Heart left ventricle (tissue), 16 donors: ENCODE measurements at regions not wholly inside any gene's neighbourhood (a gene's known extent, or its start where the extent isn't known, plus 50 kb on each side); places are given as distances from the start of the nearest gene placed in this dataset.

Source experiments
- ATAC-seq, 4 donors: fragments of 200-7000 bp; cut with Tn5 transposase; one replicate each; pipeline ENCODE4 v1.9.1; 2020 to 2022; ENCODE audit warnings: moderate library complexity in 4 of 4, mild to moderate bottlenecking in 3 of 4, moderate number of reproducible peaks in 1 of 4
- DNase-seq, 5 donors: peaks; one replicate each; pipeline ENCODE4 v3.0.0-alpha.2; 2020
- H3K27ac ChIP-seq, 12 donors: fragments of 200-600 bp; sonication (generic) in 4 of 12; one replicate each; pipeline versions ENCODE4 v1.5.0 to v1.8.0; 2016 to 2022; ENCODE audit warnings: mild to moderate bottlenecking in 2 of 12
- H3K27me3 ChIP-seq, 9 donors: fragments of 200-600 bp; sonication (generic) in 2 of 9; one replicate each; pipeline versions ENCODE4 v1.5.1 to v1.8.0; 2016 to 2022; ENCODE audit warnings: mild to moderate bottlenecking in 3 of 9
- H3K36me3 ChIP-seq, 9 donors: fragments of 200-600 bp; sonication (generic) in 2 of 9; one replicate each; pipeline versions ENCODE4 v1.5.0 to v1.8.0; 2018 to 2022; ENCODE audit warnings: mild to moderate bottlenecking in 2 of 9
- H3K4me1 ChIP-seq, 12 donors: fragments of 200-600 bp; sonication (generic) in 4 of 12; one replicate each; pipeline versions ENCODE4 v1.5.0 to v1.8.0; 2016 to 2022; ENCODE audit warnings: mild to moderate bottlenecking in 3 of 12
- H3K4me3 ChIP-seq, 12 donors: fragments of 200-600 bp; sonication (generic) in 4 of 12; one replicate each; pipeline versions ENCODE4 v1.5.0 to v1.8.0; 2017 to 2022; ENCODE audit warnings: mild to moderate bottlenecking in 9 of 12, moderate library complexity in 4 of 12
- H3K9me3 ChIP-seq, 12 donors: fragments of 200-600 bp; sonication (generic) in 4 of 12; one replicate each; pipeline versions ENCODE4 v1.5.0 to v1.8.0; 2016 to 2022; ENCODE audit warnings: mild to moderate bottlenecking in 1 of 12
- POLR2A ChIP-seq, 2 donors: fragments of 450-650 bp; IDR thresholded peaks; one replicate each; pipeline ENCODE4 v1.6.1; 2017; ENCODE audit warnings: antibody characterized with exemption in 2 of 2, mild to moderate bottlenecking in 2 of 2, moderate library complexity in 2 of 2
- WGBS, 4 donors: extraction: QIAGEN DNeasy Blood & Tissue Kit in 2 of 4; methylation state at CpG; one replicate each; pipeline versions ENCODE4 v1.1.5 to v1.1.7; 2013 to 2018; 5-methylcytosine and 5-hydroxymethylcytosine counted together
- intact Hi-C, 10 donors: fragments of 100-400 bp; cut with DNase I; formaldehyde crosslinking; loops; one replicate each; pipeline versions ENCODE4 v1.11.1 to v1.14.2; 2022
- TF ChIP-seq, protein P1 (sequence below), 12 donors: fragments of 200-600 bp; sonication (generic) in 4 of 12; IDR thresholded peaks; one replicate each; pipeline versions ENCODE4 v1.5.0 to v1.8.0; 2018 to 2022; ENCODE audit warnings: antibody characterized with exemption in 12 of 12, mild to moderate bottlenecking in 5 of 12
- donor health status: ischemic (EF 13 %, LVEDD 7.1; RV severe dilation, severe dysfunction).
- donor health status: healthy with polysubstance abuse.
- donor health status: DM: no; HTN: yes; CAD: no.
- donor health status: DM: no; HTN: no; CAD: no.
- donor health status: ischemic (EF 25% LVEDD 6.9; RV normal size, moderate dysfunction).
- donor health status: ischemic (EF 25% LVEDD 5.7; RV mildly dilated, moderate dysfunction).
- donor health status: healthy.
- donor health status: DM: yes; HTN: yes; CAD: no.
- donor health status: ischemic (EF 35%, LVEDD 5.7; RV mildly dilated, moderate dysfunction).
- donor health status: nonischemic (EF 11% LVEDD 7.7; RV severe dilation, severe dysfunction).
- donor health status: DM: yes; HTN: yes; CAD: no.
- donor health status: PGD.
- donor health status: ischemic (EF 29% LVEDD 5.4; RV normal size, mild dysfunction).
- donor health status: nonischemic (EF 23%, LVEDD 6.1; RV moderate dilation, normal function).

DNA sequence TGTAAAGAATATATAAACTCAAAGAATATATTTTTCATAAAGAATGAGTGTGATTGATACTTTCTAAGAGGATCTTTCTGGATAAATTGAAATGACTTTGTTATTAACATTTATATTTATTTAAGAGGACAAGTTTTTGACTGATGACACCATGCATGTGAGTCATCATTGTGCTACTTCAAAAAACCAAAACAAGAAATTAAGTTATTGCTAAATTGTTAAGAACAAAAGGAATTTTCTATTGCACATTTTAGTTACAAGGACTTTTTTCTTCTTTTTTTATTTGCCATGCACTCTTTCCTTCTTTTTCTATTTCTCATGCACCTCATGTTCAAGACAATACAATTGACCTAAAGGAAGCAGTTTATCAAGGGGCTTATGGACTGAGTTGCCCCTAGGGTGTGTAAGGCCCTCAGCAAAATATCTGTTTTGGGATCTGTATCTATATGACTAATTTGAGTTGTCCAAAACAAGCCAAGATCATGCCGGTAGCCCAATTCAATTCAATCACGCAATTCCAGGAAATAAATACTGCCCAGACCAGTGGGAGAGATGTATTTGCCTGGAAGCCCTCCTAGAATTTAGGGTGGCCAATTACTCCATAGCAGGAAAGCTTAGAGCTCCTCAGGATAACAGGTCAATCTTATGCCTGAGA is 654.3 kb downstream of the METTL4 start:
- DNase-seq, result no peak
- Histone ChIP-seq H3K4me3 (no peak overlapping the region), H3K36me3 (no peaks in the 10 kb centered on the region), H3K27ac (no peak overlapping the region), H3K27me3 (no peaks in the 10 kb centered on the region), H3K9me3 (peaks cover 0 to 29% (median 17%) of the 10 kb centered on the region in 12 donors), H3K4me1 (no peaks in the 10 kb centered on the region)
- intact Hi-C loops, result no loop called here
- TF ChIP-seq, protein P1, sequence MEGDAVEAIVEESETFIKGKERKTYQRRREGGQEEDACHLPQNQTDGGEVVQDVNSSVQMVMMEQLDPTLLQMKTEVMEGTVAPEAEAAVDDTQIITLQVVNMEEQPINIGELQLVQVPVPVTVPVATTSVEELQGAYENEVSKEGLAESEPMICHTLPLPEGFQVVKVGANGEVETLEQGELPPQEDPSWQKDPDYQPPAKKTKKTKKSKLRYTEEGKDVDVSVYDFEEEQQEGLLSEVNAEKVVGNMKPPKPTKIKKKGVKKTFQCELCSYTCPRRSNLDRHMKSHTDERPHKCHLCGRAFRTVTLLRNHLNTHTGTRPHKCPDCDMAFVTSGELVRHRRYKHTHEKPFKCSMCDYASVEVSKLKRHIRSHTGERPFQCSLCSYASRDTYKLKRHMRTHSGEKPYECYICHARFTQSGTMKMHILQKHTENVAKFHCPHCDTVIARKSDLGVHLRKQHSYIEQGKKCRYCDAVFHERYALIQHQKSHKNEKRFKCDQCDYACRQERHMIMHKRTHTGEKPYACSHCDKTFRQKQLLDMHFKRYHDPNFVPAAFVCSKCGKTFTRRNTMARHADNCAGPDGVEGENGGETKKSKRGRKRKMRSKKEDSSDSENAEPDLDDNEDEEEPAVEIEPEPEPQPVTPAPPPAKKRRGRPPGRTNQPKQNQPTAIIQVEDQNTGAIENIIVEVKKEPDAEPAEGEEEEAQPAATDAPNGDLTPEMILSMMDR (IDR thresholded peaks at IDR 0.05), result no peak
- TF ChIP-seq POLR2A (IDR thresholded peaks at IDR 0.05), result no peak
- 86 to 95% (median 90%) methylated on average over 2 of the region's 2 CpGs for WGBS, 4 donors
- ATAC-seq, result no peak

DNA sequence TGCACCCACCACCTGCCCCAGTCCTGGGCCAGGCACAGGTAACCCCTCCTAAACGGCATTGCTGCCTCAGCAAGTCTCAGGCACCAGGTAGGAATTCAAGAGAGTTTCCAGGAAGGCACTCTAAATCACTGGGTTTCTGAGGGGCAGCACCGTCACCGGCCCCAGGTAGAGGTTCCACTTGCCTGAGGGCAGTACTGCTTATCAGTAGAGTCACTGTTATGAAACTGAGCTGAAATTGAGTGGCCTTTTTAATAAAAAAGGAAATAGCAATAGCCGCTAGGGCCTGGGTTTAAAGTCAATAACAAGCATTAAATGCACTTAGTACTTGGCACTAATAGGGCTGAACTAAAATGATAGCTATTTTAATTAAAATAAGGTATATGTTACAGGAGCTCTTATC is 653.7 kb downstream of the METTL4 start:
- 86 to 93% (median 92%) methylated on average over 4 of the region's 4 CpGs for WGBS, 4 donors
- no peaks in the 10 kb centered on the region for H3K36me3 ChIP-seq
- H3K4me3 ChIP-seq, result no peak overlapping the region
- no peaks in the 10 kb centered on the region for H3K4me1 ChIP-seq
- intact Hi-C loops, result no loop called here
- ATAC-seq, result no peak
- peaks cover 0 to 29% (median 17%) of the 10 kb centered on the region in 12 donors for H3K9me3 ChIP-seq
- H3K27ac ChIP-seq, result no peak overlapping the region
- DNase-seq, result no peak
- TF ChIP-seq, protein P1 (IDR thresholded peaks at IDR 0.05), result no peak
- no peak for TF ChIP-seq POLR2A (IDR thresholded peaks at IDR 0.05)
- no peaks in the 10 kb centered on the region for H3K27me3 ChIP-seq

DNA sequence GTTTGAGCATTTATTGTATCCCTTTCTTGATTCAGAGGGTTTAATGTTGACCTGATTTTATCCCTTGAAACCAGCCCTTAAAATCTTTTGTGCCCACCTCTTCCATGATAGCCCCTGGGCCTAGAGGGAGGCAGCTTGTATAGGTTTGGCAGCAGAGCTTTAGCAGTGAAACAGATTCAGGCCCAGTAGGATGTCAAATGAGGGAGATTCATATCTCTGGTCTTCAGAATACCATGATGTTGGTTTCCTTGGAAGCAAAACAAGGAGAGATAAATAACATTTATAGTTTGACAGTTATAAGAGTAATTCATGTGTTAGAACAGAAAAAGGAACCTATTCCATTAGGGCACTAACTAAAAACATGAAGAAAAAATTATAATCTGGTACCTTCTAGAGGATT is 649.2 kb downstream of the METTL4 start:
- intact Hi-C loops, result no loop called here
- no peak for ATAC-seq
- H3K36me3 ChIP-seq, result no peaks in the 10 kb centered on the region

DNA sequence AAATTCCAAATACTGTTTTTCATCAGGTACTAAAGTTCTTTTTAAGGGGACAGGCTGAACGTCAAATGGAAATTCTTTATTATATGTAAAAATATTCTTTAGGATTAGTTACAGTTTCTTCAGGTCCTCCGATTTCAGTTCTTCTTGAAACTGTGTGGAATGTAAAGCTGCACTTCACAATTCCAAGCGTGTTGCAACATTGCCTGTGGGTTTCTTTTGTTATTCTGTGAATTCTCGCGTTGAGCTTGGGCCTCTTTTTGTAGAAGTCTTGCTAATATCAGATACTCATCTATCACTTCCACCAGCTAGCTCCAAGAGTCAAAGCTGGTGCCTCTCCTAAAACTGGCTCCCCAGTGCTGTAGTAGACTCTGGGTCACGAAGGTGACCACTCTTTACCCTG is 642.6 kb downstream of the METTL4 start:
- ATAC-seq, result no peak
- DNase-seq, result no peak
- 70 to 85% (median 84%) methylated on average over 6 of the region's 6 CpGs for WGBS, 4 donors
- H3K4me1 ChIP-seq, result no peaks in the 10 kb centered on the region
- no peaks in the 10 kb centered on the region for H3K36me3 ChIP-seq
- no peaks in the 10 kb centered on the region for H3K9me3 ChIP-seq
- intact Hi-C loops, result no loop called here
- H3K27ac ChIP-seq, result no peak overlapping the region
- no peak overlapping the region for H3K4me3 ChIP-seq
- no peaks in the 10 kb centered on the region for H3K27me3 ChIP-seq
- no peak for TF ChIP-seq POLR2A (IDR thresholded peaks at IDR 0.05)
- TF ChIP-seq, protein P1 (IDR thresholded peaks at IDR 0.05), result no peak

More for the DNA sequence above, 649.2 kb downstream of the METTL4 start:
- Histone ChIP-seq H3K4me1 (no peaks in the 10 kb centered on the region), H3K27ac (no peak overlapping the region), H3K27me3 (no peaks in the 10 kb centered on the region), H3K4me3 (no peak overlapping the region), H3K9me3 (no peaks in the 10 kb centered on the region)
- DNase-seq, result no peak
- no peak for TF ChIP-seq POLR2A (IDR thresholded peaks at IDR 0.05)
- TF ChIP-seq, protein P1 (IDR thresholded peaks at IDR 0.05), result no peak
